Omental fat pad (tissue), 3 donors: ENCODE measurements at regions not wholly inside any gene's neighbourhood (a gene's known extent, or its start where the extent isn't known, plus 50 kb on each side); places are given as distances from the start of the nearest gene placed in this dataset.

Source experiments
- ATAC-seq: fragments of 150-250 bp; one replicate; pipeline ENCODE4 v1.9.1; 2016; ENCODE audit warnings: mild to moderate bottlenecking, moderate library complexity; ENCODE audit not compliant: low FRiP score
- DNase-seq: peaks from one replicate; pipeline ENCODE4 v3.0.0-alpha.2; 2019; ENCODE audit warnings: low spot score
- TF ChIP-seq, protein P1 (sequence below), 3 donors: fragments of 450-650 bp; IDR thresholded peaks; one replicate each; pipeline ENCODE4 v1.5.1; 2016 to 2017; ENCODE audit warnings: antibody characterized with exemption in 3 of 3, mild to moderate bottlenecking in 3 of 3, moderate library complexity in 2 of 3

DNA sequence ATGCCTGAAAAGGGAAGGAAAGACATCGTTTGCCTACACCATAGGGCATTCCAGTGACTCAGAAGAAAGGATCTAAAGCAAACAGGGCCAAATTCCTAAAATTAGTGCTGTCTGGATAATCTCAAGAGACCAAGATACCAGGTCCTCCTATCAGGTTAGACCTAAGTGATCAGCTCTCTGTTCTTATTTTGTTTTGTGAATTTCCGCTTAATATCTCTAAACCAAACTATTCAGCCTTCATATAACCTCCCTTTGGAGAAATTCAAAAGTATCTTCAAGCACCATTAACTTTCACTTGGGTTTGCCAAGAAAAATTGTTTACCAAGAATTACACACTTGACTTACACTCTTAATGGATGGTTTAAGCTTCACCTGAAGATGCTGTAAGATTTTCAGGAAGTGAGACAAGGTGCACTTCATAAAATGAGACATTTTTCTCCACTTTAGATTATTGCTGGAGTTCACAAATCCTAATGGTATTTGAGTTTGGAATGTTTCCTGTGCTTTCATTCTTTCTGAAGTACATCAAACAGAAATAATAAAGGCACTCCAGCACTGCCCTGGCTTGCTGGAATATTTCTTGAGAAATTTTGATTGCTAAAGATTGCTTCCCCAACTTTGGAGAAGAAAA lies 376.1 kb downstream of the LMO7 start:
- peak; percentile 69 for ATAC-seq
- DNase-seq: no peak
- TF ChIP-seq, protein P1, sequence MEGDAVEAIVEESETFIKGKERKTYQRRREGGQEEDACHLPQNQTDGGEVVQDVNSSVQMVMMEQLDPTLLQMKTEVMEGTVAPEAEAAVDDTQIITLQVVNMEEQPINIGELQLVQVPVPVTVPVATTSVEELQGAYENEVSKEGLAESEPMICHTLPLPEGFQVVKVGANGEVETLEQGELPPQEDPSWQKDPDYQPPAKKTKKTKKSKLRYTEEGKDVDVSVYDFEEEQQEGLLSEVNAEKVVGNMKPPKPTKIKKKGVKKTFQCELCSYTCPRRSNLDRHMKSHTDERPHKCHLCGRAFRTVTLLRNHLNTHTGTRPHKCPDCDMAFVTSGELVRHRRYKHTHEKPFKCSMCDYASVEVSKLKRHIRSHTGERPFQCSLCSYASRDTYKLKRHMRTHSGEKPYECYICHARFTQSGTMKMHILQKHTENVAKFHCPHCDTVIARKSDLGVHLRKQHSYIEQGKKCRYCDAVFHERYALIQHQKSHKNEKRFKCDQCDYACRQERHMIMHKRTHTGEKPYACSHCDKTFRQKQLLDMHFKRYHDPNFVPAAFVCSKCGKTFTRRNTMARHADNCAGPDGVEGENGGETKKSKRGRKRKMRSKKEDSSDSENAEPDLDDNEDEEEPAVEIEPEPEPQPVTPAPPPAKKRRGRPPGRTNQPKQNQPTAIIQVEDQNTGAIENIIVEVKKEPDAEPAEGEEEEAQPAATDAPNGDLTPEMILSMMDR (IDR thresholded peaks at IDR 0.05): no peak

DNA sequence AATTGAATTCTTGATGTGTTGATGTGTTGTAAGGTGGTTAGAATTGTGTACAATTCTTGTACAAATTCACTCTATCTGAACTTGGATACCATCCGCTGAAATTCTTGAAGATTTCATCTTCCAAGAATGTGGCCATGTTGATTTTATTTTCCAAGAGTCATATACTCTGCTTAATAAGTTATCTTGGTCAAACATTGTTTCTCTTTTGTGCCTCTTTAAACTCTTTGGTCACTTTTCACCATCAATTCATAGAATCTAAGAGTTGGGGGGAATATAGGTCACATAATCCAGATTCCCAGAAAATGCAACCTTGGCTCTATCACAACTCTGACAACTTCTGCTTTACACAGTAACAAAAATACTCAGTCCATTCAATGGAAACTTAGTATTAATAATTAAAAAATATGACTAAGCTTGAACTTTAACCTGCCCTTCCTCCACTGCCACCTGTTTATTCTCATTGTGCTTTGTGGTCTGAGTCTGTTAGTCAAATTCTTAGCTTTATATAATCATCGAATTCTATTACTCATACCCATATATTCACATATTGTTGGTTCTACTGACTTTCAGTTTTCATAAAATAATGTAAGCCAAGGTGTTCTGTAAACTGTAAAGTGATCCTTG lies 373.2 kb downstream of the LMO7 start:
- no peak for ATAC-seq
- no peak for DNase-seq
- TF ChIP-seq, protein P1 (IDR thresholded peaks at IDR 0.05): no peak

DNA sequence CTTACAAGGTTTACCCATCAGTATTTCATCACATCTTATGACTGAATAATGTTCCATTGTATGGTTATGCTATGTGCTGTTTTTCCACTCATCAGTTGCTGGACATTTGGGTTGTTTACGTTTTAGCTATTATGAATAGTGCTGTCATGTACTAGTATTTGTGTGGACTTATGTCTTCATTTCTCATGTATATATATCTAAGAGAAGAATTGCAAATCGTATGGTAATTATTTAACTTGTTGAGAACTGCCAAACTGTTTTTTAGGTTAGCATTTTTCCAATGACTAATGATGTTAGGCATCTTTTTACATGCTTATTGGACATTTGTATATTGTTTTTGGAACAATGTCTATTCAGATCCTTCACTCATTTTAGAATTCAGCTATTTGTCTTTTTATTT lies 368.3 kb downstream of the LMO7 start:
- TF ChIP-seq, protein P1 (IDR thresholded peaks at IDR 0.05): no peak
- DNase-seq (no peak), ATAC-seq (no peak)

DNA sequence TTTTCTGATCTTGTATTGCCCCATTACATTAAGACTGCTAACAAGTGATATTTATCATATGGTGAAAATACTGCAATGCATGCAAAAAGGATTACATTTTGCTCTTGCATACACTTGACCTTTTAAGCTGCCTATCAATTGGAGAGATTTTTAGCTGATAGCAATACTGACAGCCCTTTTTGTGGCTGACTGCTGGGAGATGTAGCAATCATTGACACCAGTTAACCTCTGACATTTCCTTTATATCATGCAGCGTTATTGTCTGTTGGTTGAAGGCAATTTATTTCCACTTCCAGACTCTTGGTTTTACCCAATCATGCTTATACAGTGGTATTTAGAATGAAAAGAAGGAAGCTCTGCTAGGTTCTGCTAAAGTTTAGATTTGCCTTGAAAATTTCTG lies 364.0 kb downstream of the LMO7 start:
- TF ChIP-seq, protein P1 (IDR thresholded peaks at IDR 0.05): no peak
- DNase-seq: no peak
- ATAC-seq: no peak

DNA sequence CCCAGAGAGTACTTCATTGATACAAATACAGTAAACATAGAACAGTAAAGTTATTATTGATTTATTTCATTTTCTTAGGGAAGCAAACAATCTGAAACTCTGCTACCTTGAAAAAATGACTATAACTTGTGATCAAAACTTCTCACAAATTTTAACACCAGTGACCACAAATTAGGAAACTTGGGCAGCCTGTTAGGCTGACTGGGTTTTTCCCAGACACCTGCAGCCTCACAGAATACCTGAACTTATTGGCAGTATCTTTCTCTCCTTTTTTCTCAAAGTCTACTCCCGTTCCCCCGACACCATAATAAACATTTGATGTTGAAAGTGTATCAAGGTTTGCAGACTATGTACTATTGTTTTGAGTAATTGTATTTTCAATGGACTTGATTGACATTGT lies 360.5 kb downstream of the LMO7 start:
- ATAC-seq: no peak
- TF ChIP-seq, protein P1 (IDR thresholded peaks at IDR 0.05): no peak
- DNase-seq: no peak

DNA sequence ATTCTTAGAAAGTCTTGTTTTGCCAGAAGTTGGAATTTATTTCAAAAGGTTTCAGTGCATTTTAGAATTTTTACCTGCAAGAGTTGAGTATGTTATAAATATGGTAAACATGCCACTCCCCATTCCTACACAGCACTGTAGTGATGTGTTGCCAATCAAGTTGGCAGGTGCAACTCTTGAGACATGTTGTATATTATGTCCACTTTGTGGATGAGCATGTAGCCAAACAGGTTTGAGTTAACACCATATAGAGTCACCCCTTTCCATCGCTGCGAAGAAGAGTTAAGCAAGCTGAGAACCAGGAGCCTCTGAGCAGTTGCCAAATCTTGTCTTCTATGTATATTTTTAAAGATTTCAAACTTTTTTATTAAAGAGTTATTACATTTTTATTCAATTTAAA lies 359.8 kb downstream of the LMO7 start:
- ATAC-seq: no peak
- TF ChIP-seq, protein P1 (IDR thresholded peaks at IDR 0.05): no peak
- DNase-seq: no peak

DNA sequence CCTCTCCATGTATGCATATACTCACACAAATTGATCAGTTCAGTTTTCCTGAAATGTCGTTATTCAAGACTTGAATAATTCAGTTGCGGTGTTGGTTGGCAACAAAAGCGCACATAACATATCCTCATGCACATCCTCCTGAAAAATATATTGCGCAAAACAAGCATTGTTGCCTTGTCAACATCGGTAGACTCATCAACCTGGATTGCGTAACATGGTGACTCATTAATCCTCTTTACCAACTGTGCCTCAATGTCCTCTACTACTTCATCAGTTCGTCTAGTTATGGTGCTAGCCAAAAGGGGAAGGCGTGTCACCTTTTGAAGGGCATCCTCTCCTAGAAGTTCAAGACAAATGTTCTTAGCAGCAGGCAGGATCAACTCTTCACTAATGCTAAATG lies 357.7 kb downstream of the LMO7 start:
- DNase-seq: no peak
- TF ChIP-seq, protein P1 (IDR thresholded peaks at IDR 0.05): no peak
- no peak for ATAC-seq
